Heart left ventricle (tissue), 13 donors: ENCODE measurements at regions not wholly inside any gene's neighbourhood (a gene's known extent, or its start where the extent isn't known, plus 50 kb on each side); places are given as distances from the start of the nearest gene placed in this dataset.

Source experiments
- CTCF ChIP-seq, 12 donors: fragments of 200-600 bp; sonication (generic) in 4 of 12; IDR thresholded peaks; one replicate each; pipeline versions ENCODE4 v1.5.0 to v1.8.0; 2018 to 2022; ENCODE audit warnings: antibody characterized with exemption in 12 of 12, mild to moderate bottlenecking in 5 of 12
- POLR2A ChIP-seq, 2 donors: fragments of 450-650 bp; IDR thresholded peaks; one replicate each; pipeline ENCODE4 v1.6.1; 2017; ENCODE audit warnings: antibody characterized with exemption in 2 of 2, mild to moderate bottlenecking in 2 of 2, moderate library complexity in 2 of 2
- donor health status: ischemic (EF 13 %, LVEDD 7.1; RV severe dilation, severe dysfunction).
- donor health status: DM: no; HTN: yes; CAD: no.
- donor health status: DM: no; HTN: no; CAD: no.
- donor health status: ischemic (EF 25% LVEDD 6.9; RV normal size, moderate dysfunction).
- donor health status: ischemic (EF 25% LVEDD 5.7; RV mildly dilated, moderate dysfunction).
- donor health status: ischemic (EF 35%, LVEDD 5.7; RV mildly dilated, moderate dysfunction).
- donor health status: nonischemic (EF 11% LVEDD 7.7; RV severe dilation, severe dysfunction).
- donor health status: DM: yes; HTN: yes; CAD: no.
- donor health status: PGD.
- donor health status: ischemic (EF 29% LVEDD 5.4; RV normal size, mild dysfunction).
- donor health status: nonischemic (EF 23%, LVEDD 6.1; RV moderate dilation, normal function).

- TF ChIP-seq CTCF (IDR thresholded peaks at IDR 0.05): no peak
- no peak for TF ChIP-seq POLR2A (IDR thresholded peaks at IDR 0.05)
Observed at GRCh38 chr14:45332360-45332988, 79.5 kb upstream of the MIS18BP1 start.
